Neural progenitor cell (in vitro differentiated cells): ENCODE measurements at regions not wholly inside any gene's neighbourhood (a gene's known extent, or its start where the extent isn't known, plus 50 kb on each side); places are given as distances from the start of the nearest gene placed in this dataset.

Source experiments
- CTCF ChIP-seq: fragments of 200-600 bp; sonication (generic); IDR thresholded peaks from 2 replicates; pipeline ENCODE4 v1.5.1; 2017; ENCODE audit warnings: antibody characterized with exemption, mild to moderate bottlenecking
- EZH2 ChIP-seq: fragments of 200-600 bp; sonication (generic); IDR thresholded peaks from 2 replicates; pipeline ENCODE4 v1.6.1; 2017; ENCODE audit warnings: antibody characterized with exemption, mild to moderate bottlenecking, moderate library complexity
- EZH2phosphoT487 ChIP-seq: fragments of 200-600 bp; sonication (generic); IDR thresholded peaks from 2 replicates; pipeline ENCODE4 v1.6.1; 2017; ENCODE audit warnings: antibody characterized with exemption

DNA sequence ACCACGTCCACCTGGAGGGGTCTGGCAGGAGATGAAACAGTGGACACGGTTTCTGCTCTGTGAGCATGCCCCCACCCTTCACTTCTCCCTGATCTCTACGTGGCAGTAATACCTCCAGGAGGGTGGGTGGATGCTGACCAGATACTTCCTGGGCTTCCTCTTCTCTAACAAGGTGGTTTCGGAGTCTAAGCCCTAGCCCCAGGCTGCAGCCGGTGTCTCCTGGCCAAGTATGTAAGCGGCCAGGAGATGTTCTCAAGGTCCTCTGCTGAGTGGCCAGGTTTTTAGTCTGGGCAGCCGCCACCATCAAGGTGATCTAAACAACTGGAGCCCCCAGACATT is 101.8 kb upstream of the ASB18 start:
- TF ChIP-seq CTCF (no peak), EZH2 (no peak), EZH2phosphoT487 (no peak)
